ENCODE measurements at regions not wholly inside any gene's neighbourhood (a gene's known extent, or its start where the extent isn't known, plus 50 kb on each side); places are given as distances from the start of the nearest gene placed in this dataset.

DNA sequence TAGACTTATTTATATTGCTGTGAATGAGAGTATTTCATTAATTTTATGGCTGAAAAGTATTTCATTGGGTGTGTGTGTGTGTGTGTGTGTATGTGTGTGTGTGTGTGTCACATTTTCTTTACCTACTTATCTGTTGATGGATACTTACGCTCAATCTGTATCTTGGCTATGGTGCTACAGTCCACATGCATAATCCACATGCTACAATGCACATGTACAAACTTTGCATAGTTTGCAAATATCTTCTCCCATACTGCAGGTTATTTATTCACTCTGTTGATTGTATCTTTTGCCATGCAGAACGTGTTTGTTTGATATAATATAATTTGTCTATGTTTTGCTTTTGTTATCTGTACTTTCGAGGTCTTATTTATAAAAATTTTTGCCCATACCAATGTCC lies 167.8 kb downstream of the RAB28 start:
- DNase-seq, result no peak

DNA sequence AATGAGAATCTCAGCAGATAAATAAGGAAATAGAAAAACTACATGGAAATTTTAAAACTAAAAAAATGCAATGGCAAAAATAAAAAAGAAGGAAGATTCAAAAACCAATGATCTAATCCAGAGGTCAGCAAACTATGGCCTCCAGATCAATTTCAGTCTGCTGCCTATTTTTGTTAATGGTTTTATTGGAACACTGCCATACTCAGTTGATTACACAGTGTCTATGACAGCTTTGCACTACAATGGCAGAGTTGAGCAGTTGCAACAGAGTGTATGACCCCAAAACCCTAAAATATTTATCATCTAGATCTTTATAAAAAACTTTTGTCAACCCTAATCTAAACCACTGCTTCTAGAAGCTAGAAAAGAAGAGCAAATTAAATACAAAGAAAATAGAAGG lies 170.3 kb downstream of the RAB28 start:
- no peak for DNase-seq

DNA sequence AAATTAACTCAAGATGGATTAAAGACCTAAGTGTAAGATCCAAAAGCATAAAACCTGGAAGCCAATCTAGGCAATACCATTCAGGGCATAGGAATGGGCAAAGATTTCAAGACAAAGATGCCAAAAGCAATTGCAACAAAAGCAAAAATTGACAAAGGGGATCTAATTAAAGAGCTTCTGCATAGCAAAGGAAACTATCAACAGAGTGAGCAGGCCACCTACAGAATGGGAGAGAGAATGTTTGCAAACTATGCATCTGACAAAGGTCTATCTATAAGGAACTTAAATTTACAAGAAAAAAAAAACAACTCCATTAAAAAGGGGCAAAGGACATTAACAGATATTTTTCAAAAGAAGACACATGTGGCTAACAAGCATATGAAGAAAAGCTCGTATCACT lies 171.9 kb downstream of the RAB28 start:
- DNase-seq, result no peak

DNA sequence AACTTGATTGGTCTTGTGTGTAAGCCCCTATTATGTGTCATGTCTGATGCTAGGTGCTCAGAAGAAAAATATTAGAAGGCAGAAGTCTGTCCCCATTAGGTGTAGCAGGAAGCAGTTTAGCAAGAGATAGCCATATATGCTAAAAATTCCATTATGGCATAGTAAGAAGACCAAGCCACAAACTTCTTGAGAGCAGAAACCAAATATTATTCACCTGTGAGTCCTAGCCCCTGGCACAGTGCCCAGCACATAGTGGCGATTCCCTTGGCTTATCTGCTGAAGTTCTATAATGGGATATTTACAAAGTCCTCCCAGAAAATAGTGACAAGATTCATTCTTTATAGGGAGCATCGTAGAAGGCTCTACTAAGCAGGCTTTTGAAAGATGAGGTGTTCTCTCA lies 174.4 kb downstream of the RAB28 start:
- DNase-seq, result no peak

DNA sequence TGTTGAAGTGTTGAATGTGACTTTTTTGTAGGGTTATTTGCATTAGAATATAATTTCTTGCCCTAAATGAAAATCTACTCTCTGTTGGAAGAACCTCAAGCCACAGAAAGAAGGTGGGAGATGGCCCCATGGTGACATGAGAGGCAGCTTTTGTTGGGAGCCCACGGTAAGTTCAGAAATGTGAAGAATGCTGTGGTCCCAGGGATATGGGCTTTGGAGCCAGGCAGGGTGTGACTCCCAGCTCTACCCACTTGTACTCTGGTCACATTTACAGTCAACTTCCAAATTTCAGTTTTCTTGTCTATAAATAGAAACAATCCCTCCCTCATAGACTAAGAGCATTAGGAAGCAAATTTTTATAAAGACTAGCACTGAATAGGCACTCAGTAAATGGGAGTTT lies 177.8 kb downstream of the RAB28 start:
- DNase-seq, result no peak

DNA sequence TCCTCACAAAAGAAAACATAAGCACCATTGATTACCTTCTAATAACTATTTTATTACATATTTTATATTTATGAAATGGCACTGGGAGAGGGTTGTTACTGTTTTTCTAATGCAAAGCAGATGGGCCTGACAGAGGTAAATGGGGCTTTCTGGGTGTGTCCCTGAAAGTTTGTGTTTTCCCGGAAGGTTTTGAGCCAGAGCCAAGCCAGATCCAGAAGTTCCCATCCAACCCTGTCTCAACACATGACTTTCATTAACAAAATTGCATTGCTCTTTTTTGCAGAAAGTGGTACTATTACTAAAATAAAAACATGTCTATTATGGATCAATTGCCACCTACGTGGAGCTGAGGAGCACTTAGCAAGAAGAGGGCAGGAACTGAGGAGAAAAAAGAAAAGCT lies 181.3 kb downstream of the RAB28 start:
- no peak for DNase-seq

DNA sequence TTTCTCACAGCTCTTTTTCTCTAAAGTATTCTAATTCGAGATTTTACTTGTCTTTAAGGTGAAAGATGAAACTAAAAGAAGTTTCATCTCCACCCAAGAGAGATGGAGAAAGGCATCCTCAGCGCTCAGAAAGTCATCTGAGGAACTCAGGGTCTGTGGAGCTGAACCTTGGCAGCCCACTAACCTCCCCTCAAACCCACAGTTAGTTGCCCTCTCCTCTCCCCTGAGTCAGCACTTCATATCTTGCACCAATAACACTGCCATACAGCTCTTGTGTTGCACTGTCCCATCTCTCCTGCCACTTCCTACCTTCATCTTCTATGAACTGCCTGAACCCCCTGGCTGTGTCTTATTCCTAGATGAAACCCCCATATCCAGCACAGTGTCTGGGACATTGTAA lies 184.8 kb downstream of the RAB28 start:
- no peak for DNase-seq

DNA sequence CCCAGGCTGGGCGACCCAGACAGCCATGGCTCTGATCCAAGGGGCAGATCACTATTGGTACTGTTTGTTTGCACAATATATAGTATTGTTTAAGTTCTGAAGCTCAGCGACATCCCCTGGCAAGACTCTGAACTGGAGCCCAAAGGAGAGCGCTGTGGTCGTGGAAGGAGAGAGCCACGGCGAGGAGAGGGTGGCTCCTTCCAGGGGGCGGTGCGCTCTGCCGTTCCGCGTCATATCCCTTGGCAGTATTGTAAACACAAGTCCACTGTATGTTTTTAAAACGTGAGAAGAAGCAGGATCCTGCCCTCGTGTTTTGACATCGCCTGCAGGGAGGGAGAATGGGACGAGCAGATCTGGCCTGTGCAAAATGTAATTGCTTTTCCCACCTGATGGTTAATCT lies 185.5 kb downstream of the RAB28 start:
- DNase-seq, result no peak

DNA sequence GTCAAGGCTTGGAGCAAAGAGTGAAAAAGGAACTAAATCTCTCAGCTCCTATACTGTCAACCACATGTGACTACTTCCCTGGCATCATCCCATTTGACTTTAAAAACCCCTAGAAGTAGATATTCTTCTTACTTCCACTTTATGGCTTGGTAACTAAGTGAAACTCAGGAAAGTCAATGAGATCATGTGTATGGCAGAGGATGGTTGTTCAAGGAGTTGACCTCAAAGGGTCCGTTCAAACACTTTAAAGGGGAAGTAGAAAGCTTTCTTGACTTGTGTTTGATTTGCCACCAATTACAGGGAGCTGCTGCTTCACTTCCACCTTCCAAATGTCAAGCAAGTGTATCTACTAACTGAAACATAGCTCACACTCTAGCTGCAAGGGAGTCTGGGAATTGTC lies 187.2 kb downstream of the RAB28 start:
- DNase-seq, result no peak

DNA sequence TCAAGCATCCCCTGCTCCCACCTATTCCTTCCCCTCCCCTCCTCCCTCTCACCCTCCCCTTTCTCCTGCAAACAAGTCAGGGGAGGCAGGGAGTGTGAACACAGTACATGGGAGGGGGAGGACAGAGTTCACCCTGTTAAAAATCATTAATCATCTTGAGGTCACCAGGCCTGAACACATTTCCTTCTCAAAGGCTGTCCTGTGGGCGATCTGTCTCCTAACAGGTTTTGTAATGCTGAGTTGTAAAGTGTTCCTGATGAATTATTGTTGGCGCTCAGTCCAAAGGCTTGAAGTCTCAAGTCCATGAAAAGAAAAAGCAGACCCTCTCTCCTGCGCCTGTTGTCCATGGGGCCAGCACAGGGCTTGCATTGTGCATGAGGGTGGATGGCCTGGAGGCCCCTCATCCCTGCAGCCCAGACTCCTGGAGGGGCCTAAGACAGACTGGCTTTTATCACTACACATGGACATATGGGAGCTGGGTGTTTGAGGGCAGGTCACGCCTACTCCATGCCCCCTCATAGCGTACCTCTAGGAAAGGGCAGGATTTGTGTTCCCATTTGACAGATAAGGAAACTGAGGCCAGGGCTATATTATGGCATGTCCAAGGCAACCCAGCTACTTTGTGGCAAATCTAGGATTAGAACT lies 189.1 kb downstream of the RAB28 start:
- no peak for DNase-seq

DNA sequence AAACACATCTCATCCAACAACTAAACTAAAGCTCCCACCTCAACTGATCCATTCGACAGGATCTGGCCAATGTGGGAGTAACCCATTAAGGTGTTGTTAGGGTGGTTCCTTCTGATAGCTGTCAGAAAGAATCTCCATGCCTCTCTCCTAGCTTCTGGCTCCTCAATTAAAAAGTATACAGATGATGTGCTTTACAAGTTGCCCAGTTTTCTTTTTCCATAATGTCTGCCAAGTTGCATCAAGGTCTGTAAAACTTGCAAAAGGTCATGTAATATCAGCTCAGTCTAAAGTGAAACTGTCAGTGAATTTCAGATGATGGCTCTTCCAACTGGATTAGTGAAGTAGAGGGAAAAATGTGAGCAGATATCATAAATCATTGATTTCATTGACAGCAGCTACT lies 191.8 kb downstream of the RAB28 start:
- DNase-seq, result no peak

DNA sequence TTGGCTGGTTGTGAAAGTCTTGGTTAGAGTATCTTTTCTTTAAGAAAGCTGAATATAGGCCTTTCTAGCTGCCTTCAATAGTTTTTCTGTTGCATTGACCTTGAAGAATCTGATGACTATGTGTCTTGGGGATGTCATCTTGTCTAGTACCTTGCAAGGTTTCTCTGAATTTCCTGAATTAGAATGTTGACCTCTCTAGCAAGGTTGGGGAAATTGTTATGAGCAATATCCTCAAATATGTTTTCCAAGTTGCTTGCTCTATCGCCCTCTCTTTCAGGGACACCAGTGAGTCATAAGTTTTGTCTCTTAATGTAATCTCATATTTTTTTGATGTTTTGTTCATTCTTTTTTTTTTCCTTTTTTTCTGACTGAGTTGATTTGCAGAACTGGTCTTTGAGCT lies 194.7 kb downstream of the RAB28 start:
- no peak for DNase-seq

DNA sequence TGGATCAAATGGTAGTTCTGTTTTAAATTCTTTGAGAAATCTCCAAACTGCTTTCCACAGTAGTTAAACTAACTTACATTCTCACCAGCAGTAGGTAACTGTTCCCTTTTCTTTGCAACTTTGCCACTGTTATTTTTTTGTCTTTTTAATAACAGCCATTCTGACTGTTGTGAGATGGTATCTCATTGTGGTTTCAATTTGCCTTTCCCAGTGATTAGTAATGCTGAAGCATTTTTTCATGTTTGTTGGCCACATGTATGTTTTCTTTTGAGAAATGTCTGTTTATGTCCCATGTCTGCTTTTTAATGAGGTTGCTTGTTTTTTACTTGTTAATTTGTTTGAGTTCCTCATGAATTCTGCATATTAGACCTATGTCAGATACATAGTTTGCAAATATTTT lies 198.8 kb downstream of the RAB28 start:
- no peak for DNase-seq

DNA sequence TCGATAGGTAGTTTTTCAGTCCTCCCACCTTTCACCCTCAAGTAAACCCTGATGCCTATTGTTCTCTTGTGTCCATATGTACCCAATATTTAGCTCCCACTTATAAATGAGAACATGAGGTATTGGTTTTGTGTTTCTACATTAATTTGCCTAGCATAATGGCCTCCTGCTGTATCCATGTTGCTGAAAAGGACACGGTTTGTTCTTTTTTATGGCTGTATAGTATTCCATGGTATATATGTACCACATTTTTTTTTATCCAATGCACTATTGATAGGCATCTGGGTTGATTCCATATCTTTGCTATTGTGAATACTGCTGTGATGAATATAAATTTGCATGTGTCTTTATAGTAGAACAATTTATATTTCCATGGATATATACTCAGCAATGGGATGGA lies 199.2 kb downstream of the RAB28 start:
- no peak for DNase-seq

DNA sequence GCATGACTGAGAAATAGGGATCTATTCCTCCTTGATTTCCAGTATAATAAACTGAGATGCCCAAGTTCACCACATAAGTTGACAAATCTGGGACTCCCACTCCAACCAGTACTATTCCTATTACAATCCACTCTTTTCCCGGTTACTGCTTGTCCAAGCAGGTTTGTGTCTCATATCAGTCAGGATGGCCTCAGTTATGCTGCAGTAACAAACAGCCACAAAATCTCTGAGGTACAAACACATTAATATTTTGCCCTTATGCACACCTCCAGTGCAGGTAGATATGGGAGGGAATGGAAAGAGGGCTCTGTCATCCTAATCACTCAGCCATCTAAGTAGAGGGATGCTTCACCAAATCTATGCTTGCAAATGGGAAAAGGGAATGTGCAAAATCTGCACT lies 207.8 kb downstream of the RAB28 start:
- no peak for DNase-seq

DNA sequence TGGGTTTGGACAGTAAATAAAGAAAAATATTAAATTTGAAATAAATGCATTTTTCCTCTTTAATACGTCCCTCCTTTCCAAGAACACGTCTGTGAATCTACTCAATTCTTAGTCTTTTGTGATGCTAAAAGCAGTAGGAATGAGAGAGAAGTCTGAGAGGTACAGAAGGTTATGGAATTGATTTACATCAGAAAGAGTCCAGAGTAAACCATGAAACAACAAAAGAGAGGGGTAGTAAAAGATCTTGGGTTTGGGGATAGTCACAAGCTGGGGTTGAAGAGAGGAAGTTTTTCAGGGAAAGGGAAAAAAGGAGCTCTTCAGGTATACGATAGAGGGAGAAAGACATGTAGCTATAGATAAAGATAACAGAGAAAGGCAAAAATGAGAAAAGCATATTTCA lies 215.4 kb downstream of the RAB28 start:
- no peak for DNase-seq

DNA sequence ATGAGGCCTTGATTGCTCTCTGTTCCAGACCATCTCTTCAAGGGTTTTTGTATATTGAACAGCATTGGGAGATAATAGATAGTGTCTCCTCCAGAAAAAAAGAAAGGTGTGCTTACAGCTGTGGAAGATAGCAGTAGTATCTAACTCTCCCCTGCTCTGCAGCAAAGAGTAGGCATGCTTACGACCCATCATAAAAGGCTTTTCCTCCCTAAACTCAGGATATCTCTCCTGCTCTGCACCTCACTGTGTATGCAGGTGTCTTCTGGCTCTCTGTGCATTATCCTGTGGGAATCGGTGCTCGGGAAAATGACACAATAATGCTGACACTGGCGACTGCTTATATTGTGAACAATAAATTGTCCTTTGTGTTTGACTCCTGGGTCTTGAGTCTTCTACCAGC lies 216.0 kb downstream of the RAB28 start:
- DNase-seq, result no peak

DNA sequence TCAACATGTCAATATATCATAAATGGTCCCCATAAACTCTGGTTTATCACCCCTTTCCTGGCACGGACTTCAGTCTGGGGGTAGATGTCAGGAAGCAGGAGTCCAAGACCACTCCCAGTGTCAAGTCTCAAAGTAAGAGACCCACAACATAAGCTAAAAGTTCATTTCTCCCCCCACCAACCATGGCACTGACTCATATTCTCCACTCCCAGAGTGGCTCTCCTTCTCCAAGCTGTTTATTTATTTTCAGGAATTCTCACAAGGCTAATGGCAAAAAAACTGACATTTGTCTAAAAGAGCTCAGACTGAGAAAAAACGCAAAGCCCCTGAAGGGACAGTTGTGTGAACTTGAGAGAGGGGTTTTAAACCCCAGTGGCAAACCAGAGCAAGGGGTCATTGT lies 217.0 kb downstream of the RAB28 start:
- DNase-seq, result no peak

DNA sequence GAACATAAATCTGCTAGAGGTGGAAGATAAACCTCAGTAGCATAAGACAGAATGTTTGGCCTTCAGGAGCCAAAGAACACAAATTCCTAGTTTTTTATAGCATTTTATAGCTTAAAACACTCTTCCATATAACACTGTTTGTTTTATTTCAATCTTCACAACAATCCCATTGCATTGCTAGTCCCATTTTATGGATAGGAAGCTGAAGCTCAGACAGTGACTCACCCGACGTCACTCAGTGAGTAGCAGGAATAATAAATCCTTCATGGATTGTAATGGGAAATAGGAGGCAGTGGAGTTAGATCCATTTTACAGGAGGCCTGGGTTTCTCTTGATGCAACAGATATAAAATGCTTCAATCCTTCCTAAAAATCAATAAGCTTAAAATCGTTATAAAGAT lies 217.5 kb downstream of the RAB28 start:
- DNase-seq, result no peak

DNA sequence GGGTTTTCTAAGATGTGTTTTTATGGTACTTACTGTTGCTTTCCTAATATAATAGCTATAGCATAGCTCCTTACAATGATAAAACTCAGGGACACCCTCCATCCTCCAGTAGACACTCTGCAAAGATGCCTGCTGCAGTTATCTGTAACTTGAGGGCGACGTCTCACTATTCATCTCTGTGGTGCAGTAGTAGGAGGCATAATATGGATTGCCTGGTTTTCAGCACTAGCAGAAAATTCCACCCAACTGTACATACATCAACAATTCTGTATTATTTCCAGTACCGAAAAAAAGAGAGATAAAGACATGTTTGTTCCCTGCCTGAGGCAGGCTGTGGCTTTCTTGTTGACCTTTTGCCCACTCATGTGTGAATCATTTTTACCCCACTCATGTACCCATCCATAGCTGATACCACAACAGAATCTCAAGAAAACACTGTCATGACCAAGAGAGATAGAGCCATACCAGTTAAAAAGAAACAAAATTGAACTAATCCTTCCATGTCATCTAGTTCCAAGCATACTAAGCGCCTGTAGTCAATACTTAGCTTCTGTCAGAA lies 220.1 kb downstream of the RAB28 start:
- DNase-seq, result no peak

DNA sequence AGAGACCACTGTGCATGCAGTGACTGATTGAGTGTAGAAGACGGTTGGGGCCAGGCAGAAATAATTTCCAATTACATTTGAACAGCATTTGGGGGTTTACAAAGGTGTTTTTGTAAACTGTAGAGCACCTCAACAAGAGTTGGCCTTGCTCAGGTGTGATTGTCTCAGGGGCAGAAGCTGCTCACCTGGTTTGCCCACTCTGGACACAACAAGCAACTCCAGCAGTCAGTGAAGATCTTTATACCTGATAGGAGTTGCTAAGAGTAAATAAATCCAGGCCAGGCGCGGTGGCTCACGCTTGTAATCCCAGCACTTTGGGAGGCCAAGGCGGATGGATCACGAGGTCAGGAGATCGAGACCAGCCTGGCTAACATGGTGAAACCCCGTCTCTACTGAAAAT lies 221.3 kb downstream of the RAB28 start:
- no peak for DNase-seq

DNA sequence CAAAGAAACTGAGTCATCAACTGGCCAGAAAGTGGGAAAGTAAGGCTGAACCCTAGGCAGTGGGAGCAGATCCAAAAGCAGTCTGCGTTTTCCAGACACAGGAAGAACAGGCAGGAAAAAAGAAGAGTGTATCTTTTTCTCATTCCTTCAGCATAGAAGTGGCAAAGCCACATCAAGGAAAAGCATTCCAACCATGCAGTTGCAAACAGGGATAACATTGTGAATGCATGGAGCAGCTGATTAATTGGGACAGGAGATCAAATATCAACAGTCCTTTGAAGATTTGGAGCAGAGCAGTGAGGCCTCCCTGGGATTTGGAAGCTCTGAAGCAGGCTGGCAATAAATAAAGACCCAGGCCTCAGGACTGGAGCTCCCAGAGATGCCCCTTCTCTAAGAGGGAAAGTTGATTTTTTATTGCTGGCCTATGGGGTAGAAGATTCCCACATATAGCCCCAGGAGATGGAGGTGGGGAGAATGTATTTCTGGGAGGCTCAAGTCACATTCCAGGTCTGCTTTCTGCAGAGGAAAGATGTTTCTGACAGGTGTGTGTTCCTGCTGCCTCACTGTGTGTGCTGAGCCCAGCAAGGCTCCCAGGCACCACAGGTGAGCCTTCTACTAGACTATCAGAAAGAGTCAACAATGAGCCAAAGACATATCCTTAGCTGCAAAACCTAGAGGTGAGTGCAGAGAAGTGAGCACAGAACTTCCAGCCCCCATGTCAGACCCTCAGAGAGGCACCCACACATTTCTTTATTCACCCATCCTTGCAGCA lies 222.5 kb downstream of the RAB28 start:
- no peak for DNase-seq

DNA sequence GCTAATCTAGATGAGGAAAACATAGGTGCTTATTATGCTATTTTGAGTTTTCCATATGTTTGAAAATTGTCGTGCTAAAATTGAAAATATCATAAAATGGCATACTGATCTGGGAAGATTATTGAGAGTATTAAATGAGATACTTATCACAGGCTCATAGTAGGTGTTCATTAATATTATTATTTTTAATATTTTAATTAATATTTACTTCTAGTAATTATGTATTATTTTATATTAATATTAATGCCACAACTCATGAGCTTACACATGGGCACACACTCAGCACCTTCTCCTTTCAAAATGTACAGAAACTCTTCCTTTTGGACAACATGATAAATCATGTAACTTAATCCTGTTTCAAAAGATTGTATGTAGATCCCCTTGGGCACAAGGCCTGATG lies 223.6 kb downstream of the RAB28 start:
- no peak for DNase-seq

DNA sequence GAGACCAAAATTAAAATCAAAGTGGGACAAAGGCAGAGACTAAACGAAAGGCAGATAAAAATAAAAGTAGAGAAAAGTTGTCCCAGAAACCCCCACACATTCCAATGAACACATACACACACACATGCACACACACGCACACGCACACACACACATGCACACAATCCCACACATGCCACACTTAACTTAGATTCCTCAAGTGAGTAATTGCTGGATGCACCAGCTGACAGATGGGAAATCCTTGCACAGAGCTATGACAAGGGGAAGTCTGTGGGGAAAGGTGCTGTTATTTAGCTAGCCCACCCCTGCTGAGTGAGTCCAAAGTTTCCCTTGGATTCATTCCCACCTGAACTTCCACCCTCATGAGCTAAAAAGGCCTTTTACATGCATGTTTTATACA lies 233.9 kb downstream of the RAB28 start:
- DNase-seq, result no peak

All from CD4-positive, alpha-beta T cell treated with Interferon alpha-2 for 1 hour (primary cell).